ENCODE measurements at regions not wholly inside any gene's neighbourhood (a gene's known extent, or its start where the extent isn't known, plus 50 kb on each side); places are given as distances from the start of the nearest gene placed in this dataset.

DNA sequence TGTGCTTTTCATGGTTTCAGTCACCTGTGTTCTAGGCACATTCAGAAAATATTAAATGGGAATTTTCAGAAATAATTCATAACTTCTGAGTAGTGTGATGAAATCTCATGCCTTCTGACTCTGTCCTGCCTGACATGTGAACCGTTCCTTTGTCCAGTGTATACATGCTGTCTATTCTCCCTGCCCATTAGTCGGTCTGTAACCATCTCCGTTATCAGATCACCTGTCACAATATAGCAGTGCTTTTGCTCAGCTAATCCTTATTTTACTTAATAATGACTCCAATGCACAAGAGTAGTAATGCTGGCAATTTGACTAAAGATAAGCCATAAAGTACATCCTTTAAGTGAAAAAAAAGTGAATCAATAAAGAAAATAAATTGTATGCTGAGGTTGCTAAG is 597.5 kb downstream of the BRINP3 start:
- DNase-seq (ENCODE audit: low spot score) = no peak

DNA sequence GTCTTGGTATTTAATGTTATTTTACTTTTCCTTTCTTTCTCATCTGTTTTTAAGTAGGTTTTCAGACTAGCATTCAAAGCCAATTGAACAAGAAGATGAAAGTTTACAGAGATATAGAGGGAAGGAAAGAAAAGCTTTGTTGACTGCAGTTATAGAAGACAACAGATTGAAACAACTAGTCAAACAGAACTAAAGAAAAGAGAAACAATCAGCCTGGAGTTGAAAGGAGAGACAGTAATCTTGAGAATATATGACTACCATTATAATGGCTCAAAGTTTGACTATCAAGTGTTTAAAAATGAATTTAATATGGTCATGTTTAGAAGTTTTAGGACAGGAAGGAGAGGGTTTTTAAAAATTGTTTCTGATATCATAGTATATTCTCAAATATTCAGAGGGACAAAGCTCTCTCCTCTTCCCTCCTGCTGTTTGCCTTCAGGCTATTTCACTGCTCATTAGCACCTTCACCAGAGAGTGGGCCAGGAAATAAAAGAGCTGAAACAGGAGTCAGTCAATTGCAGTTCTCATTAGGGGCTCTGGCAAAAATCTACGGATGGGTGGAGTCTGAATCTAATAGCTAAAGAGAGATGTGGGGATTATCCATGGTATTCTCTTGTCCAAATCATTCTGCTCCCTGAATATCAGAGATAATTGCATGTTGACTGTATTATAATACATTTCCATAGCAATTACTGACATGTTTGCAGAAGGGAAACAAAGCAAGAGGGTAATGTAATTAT is 577.8 kb downstream of the BRINP3 start:
- DNase-seq (ENCODE audit: low spot score) = no peak

DNA sequence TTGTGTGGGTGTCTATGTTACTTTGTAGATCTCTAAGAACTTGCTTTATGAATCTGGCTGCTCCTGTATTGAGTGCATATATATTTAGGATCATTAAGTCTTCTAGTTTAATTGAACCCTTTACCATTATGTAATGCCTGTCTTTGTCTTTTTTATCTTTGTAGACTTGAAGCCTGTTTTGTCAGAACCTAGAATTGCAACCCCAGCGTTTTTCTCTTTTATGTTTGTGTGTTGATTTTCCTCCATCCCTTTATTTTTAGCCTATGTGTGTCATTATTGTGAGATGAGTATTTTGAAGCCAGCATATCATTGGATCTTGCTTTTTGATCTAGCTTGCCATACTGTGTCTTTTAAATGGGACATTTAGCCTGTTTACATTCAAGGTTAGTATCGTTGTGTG is 573.2 kb downstream of the BRINP3 start:
- DNase-seq (ENCODE audit: low spot score) = no peak

DNA sequence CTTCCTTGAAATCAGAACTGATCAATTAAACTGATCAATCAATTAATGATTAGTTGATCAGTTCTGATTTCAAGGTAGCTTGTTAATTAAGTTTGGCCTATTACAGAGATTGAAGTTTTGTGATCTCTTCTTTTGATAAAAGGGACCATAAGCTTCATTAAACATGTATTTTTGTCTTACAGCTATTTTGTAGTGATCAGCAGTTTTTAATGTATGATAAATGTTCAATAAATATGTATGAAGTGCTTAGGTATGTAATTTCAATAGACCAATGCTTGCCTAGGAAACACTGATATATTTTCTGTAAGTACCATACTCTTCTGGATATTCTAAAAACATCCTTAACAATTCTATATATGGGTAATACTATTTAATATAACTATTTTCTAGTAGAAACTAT is 569.6 kb downstream of the BRINP3 start:
- no peak for DNase-seq (ENCODE audit: low spot score)

DNA sequence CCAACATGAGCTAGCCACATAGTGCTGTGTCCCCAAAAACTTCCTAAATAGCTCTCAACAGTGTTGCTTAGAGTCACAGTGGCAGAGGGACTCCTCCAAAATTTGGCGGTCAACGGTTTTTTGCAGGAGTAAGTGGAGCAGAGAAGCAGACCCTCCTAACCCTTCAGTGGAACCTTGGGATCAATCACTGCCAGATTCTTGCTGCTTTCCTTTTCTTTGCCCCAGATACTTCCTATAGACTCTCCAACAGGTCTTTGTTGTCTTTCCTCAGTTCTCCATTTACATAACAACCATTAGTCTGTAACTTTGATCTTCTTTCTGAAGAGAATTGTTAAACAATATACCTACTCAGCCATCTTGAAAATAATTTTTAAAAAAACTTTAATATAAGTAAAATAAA is 556.1 kb downstream of the BRINP3 start:
- no peak for DNase-seq (ENCODE audit: low spot score)

DNA sequence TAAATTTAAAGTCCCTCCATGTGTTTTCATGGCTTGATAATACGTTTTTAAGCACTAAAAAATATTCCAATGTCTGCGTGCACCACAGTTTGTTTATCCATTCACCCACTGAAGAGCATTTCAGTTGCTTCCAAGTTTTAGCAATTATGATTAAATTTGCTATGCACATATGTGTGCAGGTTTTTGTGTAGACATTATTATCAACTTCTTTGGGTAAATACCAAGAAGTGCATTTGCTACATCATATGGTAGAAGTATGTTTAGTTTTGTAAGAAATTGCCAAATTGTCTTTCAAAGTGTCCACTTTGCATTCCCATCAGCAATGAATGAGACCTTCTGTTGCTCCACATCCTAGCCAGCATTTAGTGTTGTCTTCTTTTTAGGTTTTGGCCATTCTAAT is 550.0 kb downstream of the BRINP3 start:
- DNase-seq (ENCODE audit: low spot score) = no peak

DNA sequence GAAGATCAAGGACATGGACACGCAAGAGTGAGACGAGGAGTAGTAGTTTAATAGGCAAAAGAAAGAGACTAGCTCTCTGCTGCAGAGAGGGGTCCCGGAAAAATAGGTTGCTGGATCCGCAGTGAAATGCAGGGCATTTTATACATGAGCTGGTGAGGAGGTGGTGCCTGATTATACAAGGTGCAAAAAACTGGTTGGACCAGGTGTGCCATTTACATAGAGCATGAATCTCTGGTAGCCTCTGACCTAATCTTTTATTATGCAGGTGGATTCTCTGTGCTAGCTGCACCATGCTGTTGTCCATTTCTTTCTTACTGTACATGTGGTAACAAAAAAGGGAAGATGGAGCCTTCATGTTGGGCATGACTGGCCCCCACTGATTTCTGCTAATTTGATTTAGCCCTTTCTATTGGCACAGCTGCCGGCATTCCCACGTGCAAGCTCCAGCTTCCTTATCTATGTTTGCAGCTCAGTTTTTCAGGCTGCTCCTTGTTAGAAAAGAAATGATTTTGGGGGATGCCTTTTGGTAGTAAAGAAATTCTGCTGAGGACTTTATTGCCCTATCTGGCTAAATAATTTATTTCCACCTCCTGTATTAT is 548.1 kb downstream of the BRINP3 start:
- no peak for DNase-seq (ENCODE audit: low spot score)

DNA sequence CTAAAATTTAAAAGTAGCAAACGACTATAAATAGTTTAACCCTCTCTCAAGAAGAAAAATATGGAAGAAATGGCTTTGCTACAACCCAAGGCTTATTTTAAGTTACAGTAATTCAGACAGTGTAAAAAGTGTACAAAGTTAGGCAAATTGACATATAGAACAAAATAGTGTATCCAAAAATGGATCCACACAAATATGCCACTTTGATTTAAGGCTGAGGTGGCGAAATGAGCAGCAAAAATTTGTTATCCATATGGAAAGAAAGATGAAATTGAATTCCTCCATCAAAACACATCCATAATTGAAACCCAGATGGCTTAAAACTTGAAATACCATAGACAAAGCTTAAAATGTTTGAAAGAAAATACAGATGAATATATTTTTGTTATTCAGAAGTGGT is 540.8 kb downstream of the BRINP3 start:
- DNase-seq (ENCODE audit: low spot score) = no peak

DNA sequence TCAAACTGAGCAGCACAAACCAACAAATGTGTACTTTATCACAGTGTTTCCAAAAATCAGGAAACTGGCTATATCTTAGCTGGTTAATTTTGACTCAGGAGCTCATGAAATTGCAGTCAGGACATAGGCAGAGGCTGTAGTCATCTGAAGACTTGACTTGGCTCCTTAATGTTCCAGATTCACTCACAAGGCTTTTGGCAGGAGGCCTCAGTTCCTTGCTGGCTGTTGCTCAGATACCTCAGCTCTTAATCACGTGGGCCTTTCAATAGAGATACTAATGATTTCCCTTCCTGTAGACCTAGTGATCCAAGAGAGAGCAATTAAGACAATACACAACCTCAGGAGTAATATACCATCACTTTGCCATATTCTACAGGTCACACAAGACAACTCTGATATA is 537.7 kb downstream of the BRINP3 start:
- no peak for DNase-seq (ENCODE audit: low spot score)

DNA sequence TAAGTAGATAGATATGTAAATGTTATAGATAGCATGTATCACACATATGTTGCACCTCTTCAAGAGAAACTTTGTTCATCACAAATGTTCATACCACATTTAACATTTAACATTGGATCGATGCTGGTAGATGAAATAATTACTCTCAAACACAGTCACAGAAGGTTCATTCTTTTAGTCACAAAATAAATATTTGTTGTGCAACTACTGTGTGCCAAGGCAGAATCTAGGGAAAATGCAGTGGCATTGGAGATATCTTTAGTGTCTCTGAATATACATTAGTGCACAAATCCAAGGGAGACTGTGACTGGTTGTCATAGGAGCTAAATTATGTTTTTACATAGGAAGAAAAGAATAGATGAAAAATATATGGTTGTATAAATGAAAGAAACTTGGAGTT is 535.7 kb downstream of the BRINP3 start:
- DNase-seq (ENCODE audit: low spot score) = no peak

DNA sequence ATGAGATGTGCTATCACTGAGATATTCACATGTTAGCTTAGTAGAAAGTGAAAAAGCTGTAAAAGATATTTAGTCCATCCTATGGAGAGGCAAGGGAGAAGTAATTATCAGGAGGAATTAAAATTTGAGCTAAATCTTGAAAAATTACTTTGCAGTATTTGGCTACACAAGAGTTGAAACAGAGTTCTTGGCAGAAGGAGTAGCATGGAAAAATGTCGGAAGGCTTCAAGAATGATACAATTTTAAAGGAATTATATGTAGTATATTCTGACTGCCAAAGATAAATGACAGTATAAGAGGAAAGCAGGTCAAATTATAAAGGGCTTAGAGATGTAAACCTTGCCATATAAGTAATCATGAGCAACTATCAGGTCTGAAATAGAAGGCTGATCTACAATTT is 518.9 kb downstream of the BRINP3 start:
- DNase-seq (ENCODE audit: low spot score) = no peak

DNA sequence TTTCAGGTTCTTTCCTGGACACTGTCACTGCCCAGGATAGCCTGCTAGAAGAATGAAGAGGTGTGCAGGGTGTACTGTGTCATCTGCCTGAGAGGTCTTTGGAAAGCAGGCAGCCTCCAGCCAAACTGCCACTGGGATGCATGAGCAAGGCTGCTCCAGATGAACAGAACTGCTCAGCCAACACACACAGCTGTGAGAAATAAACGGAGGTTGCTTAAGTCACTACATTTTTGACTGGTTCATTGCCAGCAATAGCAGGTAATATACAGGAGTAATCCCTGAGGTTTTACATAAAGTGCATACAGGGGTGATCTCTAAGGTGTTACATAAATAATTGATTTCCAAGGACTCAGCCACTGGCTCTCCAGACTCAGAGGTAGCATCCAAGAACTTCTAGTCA is 516.9 kb downstream of the BRINP3 start:
- no peak for DNase-seq (ENCODE audit: low spot score)

DNA sequence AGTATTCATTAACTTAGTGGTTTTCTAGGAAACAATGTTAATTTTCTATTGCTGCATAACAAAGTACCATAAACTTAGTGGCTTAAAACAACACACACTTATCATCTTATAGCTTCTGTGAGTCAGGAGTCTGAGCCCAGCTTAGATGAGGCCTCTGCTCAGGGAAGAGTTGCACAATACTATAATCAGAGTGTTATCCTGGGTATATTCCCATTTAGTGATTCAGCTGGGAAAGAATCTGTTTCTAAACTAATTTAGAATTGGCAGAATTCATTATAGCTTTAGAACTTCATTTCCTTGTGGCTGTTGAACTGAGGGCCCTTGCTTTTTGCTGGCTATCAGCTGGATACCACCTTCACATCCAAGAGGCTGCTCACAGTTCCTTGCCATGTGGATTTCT is 515.5 kb downstream of the BRINP3 start:
- no peak for DNase-seq (ENCODE audit: low spot score)

DNA sequence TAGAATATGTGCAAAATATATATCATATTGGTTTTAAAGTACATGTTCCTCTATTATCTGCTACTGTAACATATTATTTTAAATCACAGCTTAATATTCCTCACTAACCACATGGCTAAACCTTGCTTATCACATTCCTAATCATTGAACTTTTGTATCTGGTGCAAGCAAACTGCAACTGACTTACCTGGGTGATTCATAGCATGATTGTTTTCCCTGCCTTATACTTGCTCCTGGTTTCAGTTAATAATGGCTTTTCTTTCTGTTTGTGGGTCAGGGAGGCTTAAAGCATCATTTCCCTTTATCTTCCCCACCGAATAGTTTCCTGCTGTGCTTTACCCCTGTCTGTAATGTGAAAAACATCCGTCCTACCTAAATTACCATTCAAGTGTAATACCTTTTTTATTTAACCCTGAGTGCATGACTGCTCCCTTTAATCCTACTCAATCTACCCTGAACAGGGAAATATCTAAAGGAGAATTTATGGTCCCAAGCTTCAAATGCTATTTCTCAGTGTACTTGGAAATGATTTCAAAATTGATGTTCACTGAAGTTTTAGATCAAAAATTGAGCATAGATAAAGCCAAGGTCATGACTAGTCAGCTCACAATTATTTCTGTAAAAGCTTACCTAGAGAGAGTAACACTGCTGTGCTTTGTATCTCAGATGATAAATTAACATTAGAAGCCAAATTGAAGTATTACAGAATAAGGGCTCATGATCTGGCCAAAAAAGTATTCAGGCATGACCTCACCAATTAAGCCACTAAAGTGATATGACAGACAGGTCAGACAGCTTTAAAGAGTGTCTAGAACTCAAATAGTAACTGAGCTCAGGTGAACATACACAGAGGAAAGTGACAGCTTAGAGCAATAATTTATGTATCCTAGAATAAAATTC is 507.1 kb downstream of the BRINP3 start:
- DNase-seq (ENCODE audit: low spot score) = no peak

DNA sequence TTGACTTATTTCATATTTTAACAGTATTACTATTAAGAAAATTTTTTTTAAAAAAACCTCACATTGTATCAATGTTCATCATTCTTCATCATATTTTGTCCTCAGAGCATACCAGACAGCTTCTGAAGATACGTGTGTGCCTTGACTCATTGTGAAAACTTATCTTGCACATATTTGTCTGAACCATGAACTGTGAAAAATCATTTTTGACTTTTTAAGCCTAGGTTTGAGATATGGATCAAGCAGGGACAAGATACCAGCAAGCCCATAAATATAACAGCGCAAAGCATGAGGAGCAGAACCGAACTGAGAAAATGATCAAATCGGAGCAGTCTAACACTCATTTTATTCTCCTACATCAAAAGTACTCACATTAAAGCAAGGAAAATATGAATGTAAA is 506.0 kb downstream of the BRINP3 start:
- no peak for DNase-seq (ENCODE audit: low spot score)

DNA sequence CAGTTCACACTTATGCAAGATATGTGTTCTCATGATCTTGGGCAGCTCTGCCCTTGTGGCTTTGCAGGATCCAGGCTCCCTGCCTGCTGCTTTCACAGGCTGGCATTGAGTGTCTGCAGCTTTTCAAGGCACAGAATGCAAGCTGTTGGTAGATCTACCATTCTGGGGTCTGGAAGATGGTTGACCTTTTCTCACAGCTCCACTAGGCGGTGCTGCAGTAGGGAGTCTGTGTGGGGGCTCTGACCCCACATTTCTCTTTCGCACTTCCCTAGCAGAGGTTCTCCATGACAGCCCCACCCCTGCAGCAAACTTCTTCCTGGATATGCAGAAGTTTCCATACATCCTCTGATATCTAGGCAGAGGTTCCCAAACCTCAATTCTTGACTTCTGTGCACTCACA is 500.5 kb downstream of the BRINP3 start:
- no peak for DNase-seq (ENCODE audit: low spot score)

DNA sequence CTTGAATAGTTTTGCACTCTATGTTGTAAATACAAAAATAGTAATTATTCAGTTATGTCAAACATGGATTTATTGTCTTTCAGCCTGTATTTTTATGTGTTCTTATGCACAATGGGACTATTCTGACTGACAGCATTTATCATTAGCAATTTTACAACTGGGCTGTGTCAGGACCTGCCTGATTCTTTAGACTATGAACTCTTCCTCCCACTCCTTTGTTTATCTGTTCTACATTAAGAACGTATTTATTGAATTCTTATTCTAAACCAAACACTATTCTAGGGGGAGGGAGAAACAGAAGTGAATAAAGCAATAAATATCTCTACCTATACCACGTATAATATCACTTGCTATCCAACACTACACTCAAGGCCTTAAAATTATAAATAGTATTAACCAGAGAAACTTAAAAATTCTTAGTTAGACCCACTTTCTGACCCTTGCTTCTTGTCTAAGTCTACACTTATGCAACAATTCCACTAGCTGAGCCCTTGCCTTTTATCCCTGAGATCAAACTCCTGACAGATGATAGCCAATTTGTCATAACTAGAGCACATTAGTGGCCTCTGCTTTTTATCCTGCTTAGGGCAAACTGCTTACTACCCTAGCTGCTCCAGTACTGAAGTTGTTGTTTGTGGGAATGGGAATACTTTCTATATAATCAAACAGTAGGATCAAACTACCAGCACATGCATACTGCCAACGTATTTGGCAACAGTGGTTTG is 494.3 kb downstream of the BRINP3 start:
- no peak for DNase-seq (ENCODE audit: low spot score)

DNA sequence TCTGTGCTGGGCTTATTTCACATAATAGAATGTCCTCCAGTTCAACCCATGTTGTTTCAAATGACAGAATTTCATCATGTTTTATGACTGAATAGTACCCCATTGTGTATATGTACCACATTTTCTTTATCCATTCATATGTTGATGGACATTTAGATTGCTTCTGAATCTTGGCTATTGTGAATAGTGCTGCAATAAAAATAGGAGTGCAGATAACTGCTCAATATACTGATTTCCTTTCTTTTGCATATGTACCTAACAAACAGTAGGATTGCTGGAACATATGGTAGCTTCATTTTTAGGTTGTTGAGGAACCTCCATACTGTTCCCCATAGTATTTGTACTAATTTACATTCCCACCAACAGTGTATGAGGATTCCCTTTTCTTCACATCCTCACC is 491.1 kb downstream of the BRINP3 start:
- no peak for DNase-seq (ENCODE audit: low spot score)

DNA sequence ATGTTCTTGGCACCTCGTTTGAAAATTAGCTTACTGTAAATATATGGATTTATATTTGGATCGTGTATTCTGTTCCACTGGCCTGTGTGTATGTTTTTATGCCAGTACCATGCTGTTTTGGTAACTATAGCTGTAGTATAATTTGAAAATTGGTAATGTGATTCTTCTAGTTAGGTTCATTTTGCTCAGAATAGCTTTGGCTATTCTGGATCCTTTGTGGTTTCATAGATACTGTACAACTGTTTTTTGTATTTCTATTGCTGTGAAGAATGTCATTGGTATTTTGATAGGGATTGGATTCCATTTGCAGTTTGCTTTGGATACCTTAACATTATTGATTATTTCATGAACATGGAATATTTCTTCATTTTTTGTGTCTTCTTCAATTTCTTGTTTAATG is 490.2 kb downstream of the BRINP3 start:
- no peak for DNase-seq (ENCODE audit: low spot score)

DNA sequence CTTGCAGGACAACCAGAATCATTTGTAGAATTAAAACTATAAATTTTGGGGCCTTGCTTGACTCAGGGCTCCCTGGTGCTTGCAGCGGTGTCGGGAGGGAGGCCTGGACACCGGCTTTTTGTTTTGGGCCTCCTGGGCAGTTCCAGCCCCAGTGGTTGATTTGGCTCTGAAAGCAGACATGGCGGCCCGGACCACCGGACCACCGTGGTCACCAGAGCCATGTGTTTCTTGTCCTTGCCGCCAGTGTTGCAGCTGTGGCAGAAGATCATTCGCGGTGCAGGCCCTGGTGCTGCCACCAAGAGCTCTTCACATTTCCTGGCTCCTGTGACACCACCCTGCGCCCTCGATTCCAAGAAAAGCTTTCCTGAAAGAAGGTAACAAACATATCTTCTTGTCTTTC is 484.8 kb downstream of the BRINP3 start:
- no peak for DNase-seq (ENCODE audit: low spot score)

DNA sequence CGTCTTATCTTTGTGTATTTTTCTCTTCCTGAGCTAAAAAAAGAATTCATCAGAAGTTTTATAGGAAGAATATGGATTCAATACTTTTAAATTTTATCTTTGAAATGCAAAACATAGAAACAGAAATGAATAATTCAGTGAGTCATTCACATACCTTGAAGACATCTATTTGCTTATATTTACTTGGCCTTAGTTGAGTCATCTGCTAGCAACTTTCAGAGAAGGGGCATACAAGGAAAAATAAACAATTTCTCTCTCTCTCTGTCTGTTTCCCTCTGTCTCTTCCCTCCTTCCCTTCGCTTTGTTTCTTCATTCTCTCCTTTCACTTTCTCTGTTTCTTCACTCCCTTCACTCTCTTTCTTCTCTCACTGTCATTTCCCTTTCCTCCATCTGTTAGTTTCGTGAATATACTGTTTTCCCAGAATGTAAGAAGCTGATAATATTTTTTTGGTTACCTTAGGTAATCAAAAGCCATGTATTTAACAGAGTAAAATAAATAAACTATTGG is 477.2 kb downstream of the BRINP3 start:
- no peak for DNase-seq (ENCODE audit: low spot score)

DNA sequence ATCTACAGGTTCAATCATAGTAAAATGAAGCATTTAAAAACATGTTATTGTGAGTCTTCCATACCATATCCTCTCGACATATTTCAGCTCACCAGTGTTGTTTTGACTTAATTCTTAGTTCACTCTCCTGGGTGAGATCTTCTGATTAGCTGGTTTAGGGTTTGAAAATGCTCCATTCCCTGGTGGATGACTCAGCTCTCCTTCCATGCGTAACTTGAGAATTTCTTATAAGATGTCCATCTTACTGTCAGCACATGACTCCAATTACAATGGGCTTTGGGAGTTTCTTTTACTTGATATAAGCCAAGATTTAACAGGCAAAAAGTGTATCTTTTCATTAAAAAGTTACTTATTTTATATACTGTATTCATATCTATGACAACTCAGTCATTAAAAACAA is 476.5 kb downstream of the BRINP3 start:
- DNase-seq (ENCODE audit: low spot score) = no peak

Data from LoVo (cell line).